HG03469 (cell line): ENCODE measurements at regions not wholly inside any gene's neighbourhood (a gene's known extent, or its start where the extent isn't known, plus 50 kb on each side); places are given as distances from the start of the nearest gene placed in this dataset.

Source experiments
- ATAC-seq: cut with Tn5 transposase; IDR thresholded peaks from one replicate; pipeline ENCODE4 v1.9.1; 2021; ENCODE audit warnings: mild to moderate bottlenecking, moderate library complexity, moderate number of reproducible peaks; ENCODE audit not compliant: unreplicated experiment

DNA sequence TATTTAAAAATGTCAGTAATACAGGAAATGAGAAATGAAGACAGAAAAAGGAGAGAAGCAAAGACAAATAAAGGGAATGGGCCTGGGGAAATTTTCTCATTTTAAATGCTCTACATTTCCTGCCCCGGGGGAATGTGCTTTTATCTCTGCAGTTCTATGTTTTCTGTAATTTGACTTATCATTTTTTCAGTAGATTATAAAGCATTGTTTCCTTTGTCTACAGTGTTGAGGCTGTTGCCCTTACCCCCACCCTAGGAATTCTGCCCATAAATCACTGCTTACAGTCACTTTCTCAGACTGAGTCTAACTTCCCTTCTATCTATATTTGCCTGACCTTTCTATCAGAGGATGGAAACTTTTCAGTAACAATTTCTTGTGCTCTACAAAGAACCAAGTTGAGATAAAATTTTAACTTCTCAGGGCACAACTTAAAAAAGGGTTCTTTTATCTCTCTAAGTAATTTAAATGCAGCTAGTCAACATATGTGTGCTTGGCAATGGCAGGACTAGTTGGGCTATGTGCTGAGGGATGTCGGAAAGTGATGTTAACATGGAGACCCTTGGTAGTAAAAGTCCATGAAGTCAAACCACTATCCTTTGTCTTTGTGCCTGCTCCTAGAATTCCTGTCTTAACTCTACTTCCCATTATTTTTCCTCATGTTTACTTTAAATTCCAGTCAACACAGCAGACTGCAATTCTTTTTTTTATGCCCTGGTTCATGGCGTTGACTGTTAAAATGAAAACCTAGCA is 146.5 kb upstream of the MMADHC start:
- no peak for ATAC-seq

DNA sequence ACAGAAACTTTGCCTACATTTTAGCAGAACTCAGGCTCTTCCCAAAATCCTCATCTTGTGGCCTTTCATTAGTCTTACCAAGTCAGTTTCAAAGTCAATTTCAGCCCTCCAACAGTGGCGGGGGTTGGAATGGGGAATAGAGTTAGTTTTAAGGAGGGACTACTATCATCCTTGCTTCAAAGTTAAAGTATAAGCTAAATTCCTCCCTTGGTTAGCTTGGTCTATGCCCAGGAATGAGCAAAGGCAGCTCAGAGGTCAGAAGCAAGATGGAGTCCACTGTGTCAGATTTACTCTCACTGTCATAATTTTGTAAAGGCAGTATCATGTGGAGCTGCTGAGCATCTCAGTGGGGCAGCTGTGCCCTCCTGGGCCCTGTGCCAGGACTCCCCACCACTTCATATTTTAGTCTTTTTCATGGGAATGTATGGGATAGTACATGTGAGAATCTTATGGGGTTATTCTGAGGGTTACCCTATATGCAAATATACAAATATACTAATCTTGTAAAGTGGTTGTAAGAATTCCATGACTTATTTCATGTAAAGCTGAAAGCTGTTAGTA is 145.2 kb upstream of the MMADHC start:
- ATAC-seq: no peak

GRCh38 chr2:149732001-149732685 is 144.6 kb upstream of the MMADHC start:
- no peak for ATAC-seq

DNA sequence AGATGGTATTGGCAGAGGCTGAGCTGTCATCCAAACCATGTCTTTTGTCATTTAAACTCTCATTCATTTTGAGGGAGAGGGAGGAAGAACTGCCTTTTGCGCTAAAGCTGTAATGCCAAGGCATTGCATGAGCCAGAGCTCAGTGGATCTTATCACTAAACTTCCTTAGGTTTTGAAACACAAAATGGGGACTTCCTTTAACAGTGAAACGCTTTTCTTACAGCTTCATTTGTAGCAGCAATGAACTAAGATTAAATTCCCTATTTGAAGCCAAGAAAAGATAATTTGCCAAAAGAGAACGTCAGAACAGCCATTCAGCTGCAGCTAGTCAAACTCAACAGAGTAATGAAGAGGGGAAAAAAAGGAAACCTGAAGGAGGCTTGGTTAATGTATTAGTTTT is 143.5 kb upstream of the MMADHC start:
- no peak for ATAC-seq

DNA sequence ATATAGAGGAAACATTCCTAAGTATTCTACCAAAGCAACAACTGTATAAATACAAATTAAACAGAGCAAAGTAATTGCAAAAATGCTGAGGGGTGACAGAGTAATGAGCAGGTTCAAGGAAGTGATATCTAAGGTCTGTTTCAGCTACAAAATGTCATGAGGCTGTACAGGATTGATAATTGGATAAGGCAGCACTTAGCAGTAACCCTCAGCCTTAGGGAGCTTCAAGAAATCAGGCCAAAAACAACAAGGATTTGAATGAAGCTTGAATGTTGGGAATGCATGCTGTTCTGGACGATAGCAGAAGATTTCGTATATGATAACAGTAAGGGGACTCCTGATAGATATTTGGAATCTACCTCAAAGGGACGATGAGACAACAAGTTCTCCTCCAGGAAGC is 142.0 kb upstream of the MMADHC start:
- ATAC-seq: no peak

GRCh38 chr2:149727927-149728326 is 140.4 kb upstream of the MMADHC start:
- ATAC-seq: no peak

DNA sequence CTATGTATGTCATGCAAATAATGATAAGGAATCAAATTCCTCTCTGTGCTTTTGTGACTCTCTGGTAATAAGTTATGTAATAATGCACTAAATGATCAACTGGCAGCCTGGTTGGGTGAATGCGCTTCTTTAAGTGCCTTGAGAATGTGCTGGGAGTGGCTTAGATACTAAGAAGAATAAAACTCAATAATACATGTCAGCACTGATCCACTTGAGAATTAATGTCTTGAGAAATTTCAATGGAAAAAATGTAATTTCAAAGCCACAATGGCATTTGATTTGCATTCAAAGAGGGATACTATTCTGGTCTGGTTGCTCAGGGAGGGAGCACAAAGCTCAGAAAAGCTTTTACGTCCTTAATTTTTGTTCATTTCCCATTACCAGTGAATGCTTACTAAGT is 137.7 kb upstream of the MMADHC start:
- ATAC-seq: no peak

GRCh38 chr2:149724091-149724490 is 136.5 kb upstream of the MMADHC start:
- no peak for ATAC-seq

DNA sequence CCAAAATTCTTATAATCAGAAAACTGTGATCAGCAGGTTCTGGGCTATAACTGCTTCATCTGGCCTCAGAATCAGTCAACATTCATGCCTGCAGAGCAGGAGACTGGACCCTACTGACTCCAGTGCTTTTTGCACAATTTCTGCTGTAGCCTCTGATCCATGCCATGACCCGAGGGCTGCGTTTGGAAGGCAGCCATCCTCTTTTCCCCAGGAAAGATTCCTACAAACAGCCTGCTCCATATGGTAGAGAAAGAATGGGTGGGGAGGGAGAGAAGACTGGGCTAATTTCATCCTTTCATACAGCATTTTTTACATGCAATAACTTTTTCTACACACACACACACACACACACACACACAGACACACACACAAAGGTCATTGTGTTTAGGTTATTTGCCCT is 133.0 kb upstream of the MMADHC start:
- ATAC-seq: no peak

DNA sequence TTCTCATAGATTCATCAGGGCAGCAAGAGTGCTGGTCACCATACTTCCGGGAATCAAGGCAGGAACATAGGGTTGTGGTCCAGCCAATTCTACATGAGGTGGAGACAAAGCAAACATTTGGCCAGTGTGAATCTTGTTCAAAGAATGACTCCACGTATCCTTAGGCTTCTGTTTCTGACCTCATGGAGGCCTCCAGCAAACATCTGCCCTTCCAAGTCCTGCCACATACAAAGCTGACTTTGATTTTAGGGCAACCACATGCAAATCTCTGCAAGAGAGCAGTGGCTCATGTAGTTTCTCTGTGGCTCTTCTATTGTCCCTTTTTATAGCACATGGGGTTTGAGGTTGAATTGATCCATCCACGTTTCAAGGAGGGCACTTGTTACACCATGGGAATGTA is 132.1 kb upstream of the MMADHC start:
- no peak for ATAC-seq

- ATAC-seq: no peak
Observed at GRCh38 chr2:149716687-149717086, 129.1 kb upstream of the MMADHC start.

DNA sequence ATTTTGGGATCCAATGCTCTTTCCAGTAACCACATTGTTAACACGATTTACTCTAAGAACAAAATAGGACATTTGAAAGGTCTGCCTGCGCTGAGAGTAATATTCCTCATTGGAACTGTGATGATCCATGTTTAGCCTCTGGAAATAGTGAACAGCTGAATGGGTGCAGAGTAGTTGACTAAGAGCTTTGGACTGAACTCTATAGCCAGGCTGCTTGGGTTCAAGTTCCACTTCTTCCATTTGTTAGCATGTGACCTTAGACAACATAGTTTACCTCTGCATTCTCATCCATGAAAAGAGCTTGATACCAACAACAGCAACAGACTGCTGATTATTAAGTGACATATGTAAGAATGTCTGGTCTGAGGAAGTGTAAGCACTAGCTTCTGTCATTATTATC is 128.3 kb upstream of the MMADHC start:
- ATAC-seq: no peak

DNA sequence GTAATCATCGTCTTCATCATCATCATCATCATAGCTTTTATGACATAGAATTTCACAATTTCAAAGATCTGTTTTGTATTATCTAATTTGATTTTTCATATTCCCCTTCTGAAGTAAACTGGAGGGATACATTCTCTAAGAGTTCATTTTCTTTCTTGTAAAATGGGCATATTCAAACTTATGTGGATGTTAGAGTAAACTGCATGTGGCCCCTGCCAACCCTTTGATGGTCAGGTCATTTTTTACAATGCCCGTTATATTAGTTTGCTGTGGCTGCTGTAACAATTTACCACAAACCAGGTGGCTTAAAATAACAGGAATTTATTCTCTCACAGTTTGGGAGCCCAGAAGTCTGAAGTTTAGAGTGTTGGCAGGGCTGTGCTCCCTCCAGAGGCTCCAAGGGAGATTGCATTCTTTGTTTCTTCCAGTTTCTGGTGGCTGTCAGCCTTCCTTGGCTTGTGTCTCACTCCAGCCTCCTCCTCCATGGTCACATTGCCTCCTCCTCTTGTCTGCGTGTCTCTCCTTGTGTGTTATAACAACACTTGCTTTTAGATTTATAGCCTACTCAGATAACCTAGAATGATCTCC is 127.5 kb upstream of the MMADHC start:
- ATAC-seq: no peak

- no peak for ATAC-seq
Observed at GRCh38 chr2:149709496-149710263, 122.1 kb upstream of the MMADHC start.

- ATAC-seq: no peak
Observed at GRCh38 chr2:149703281-149703680, 115.7 kb upstream of the MMADHC start.

DNA sequence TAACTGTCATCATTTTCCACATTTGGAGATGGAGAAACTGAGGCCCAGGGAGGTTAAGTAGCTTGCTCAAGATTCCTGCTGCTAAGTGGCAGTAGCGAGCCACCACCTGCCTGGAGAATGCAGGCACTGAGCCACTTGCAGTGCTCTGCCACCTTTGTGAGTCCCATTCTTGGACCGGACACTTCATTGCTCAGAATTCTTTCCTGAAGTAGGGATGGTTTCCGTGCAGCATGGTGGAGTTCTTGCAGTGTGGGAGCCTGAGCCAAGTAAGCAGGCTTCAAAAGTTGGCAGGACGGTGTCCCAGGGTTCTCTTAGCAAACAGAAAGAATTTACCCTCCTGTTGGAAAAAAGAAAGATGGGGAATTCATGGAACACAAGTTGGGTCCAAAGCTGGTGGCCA is 115.0 kb upstream of the MMADHC start:
- ATAC-seq: no peak

DNA sequence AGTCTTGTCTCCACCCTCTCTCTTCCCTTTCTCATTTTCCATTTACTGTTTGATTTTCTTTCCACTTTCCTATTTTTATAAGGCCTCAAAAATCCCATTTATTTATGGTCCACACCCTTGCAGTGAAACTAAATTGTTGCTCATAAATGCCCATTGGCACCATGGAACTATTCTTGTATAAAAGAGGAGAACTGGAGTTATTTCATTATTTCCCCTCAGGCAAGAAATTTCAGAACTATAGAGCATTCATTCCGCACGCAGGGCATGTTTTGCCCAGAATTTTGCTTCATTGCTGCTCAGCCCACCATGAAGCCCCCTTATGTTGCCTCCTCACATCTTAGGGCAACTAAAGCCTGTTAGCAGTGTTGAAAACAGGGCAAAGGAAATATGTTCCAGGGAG is 113.7 kb upstream of the MMADHC start:
- no peak for ATAC-seq

DNA sequence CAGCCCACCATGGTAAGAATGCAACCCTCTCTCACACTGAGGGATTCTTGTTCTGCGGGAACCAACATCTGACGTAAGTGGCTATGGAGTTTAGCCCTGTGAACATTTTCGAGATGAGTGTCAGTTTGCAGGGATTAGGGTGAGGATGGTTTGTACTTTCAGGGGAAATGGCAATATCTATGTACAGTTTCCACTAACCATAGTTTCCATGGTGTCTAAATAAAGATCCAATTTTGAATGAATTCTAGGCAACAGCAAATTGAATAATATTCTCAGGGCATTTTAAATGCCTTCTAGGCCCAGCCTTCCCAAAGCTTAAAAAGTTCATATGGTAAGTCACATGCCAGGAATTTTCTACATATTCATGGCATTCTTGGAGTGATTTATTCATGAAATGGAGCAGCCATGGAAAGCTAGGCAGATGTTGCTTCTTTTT is 105.4 kb upstream of the MMADHC start:
- ATAC-seq: no peak

DNA sequence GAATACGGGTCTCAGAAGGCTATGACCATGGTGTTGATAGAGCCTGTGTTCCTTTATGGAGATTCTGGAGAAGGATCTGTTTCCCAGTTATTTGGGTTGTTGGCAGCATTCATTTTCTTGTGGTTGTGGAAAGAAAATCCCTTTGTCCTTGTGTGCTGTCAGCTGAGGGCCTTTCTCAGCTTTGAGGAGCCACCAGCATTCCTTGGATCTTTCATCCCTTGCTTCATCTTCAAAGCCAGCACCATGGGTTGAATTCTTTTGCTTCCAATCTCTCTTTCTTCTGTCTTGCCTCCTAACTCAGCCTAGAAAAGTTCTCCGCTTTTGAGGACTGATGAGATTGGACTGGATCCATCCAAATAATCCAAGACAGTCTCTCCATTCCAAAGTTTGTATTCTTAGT is 103.2 kb upstream of the MMADHC start:
- no peak for ATAC-seq

- ATAC-seq: no peak
Observed at GRCh38 chr2:149687052-149687427, 99.5 kb upstream of the MMADHC start.
